ENCODE measurements at regions not wholly inside any gene's neighbourhood (a gene's known extent, or its start where the extent isn't known, plus 50 kb on each side); places are given as distances from the start of the nearest gene placed in this dataset.

DNA sequence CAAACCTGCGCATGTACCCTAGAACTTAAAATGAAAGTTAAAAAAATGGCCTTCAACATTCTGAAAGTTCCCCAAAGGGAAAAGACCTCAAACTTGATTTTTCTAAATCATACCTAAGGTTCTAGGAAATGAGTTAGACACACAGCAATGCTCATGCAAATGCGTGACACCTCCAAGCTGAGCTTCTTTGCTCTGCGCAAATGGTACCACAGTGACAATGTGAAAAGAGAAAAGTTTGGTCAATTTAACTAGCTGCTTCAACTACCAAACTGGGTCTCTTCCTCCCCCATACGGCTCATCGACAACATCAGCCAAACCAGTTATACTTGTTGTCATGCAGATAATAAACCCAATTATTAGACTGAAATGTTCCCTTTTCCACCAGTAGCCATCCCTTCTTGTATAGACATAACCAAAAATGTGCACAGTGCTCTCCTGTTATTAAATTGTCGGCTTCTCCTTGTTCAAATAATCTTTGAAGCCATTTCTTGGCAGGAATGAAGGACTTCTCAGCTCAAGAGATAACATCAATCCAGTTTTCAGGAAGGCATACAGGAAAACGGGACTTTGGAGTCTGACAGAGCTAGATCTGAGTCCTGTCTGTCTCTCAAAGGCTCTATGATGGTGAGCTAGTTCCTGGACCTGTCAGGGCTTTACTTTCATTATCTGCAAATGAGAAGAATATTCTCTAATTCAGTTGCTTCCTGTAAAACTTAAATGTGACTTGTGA is 185.6 kb upstream of the NR3C1 start:
- TF ChIP-seq, protein P1, sequence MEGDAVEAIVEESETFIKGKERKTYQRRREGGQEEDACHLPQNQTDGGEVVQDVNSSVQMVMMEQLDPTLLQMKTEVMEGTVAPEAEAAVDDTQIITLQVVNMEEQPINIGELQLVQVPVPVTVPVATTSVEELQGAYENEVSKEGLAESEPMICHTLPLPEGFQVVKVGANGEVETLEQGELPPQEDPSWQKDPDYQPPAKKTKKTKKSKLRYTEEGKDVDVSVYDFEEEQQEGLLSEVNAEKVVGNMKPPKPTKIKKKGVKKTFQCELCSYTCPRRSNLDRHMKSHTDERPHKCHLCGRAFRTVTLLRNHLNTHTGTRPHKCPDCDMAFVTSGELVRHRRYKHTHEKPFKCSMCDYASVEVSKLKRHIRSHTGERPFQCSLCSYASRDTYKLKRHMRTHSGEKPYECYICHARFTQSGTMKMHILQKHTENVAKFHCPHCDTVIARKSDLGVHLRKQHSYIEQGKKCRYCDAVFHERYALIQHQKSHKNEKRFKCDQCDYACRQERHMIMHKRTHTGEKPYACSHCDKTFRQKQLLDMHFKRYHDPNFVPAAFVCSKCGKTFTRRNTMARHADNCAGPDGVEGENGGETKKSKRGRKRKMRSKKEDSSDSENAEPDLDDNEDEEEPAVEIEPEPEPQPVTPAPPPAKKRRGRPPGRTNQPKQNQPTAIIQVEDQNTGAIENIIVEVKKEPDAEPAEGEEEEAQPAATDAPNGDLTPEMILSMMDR (IDR thresholded peaks at IDR 0.05), result no peak
- TF ChIP-seq POLR2AphosphoS5 (IDR thresholded peaks at IDR 0.05; ENCODE audit: insufficient read depth in 1 of 2, low read depth in 1 of 2), result no peak
